ENCODE measurements at regions not wholly inside any gene's neighbourhood (a gene's known extent, or its start where the extent isn't known, plus 50 kb on each side); places are given as distances from the start of the nearest gene placed in this dataset.

- Histone ChIP-seq H3K27ac (ENCODE audit: low read depth, low read length) (no peak overlapping the region), H3K23me2 (ENCODE audit: low read depth, low read length) (no peaks in the 10 kb centered on the region)
- no peak for DNase-seq (ENCODE audit: low read depth in 1 of 2, low spot score in 2 of 2)
- no peak for TF ChIP-seq MAFK (IDR thresholded peaks at IDR 0.05; ENCODE audit: low read depth, low read length)
- TF ChIP-seq CEBPB (IDR thresholded peaks at IDR 0.05; ENCODE audit: low read depth, low read length): no peak
- TF ChIP-seq CREB1 (IDR thresholded peaks at IDR 0.05): no peak
- no peak for TF ChIP-seq RXRA (IDR thresholded peaks at IDR 0.05; ENCODE audit: insufficient read depth, low read depth, low read length)
- TF ChIP-seq GTF2F1 (IDR thresholded peaks at IDR 0.05; ENCODE audit: borderline replicate concordance, low read depth, low read length): no peak
- TF ChIP-seq TAF1 (IDR thresholded peaks at IDR 0.05; ENCODE audit: low read depth, low read length): no peak
- TF ChIP-seq KDM1A (IDR thresholded peaks at IDR 0.05; ENCODE audit: borderline replicate concordance, low read length): no peak
- TF ChIP-seq, protein P1, sequence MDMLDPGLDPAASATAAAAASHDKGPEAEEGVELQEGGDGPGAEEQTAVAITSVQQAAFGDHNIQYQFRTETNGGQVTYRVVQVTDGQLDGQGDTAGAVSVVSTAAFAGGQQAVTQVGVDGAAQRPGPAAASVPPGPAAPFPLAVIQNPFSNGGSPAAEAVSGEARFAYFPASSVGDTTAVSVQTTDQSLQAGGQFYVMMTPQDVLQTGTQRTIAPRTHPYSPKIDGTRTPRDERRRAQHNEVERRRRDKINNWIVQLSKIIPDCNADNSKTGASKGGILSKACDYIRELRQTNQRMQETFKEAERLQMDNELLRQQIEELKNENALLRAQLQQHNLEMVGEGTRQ (IDR thresholded peaks at IDR 0.05; ENCODE audit: low read length): no peak
- TF ChIP-seq EZH2 (IDR thresholded peaks at IDR 0.05; ENCODE audit: low read depth, low read length, severe bottlenecking): no peak
- TF ChIP-seq KDM4A (IDR thresholded peaks at IDR 0.05; ENCODE audit: low read depth, low read length, severe bottlenecking): no peak
- no peak for TF ChIP-seq SIRT6 (IDR thresholded peaks at IDR 0.05; ENCODE audit: low read length)
- no peak for TF ChIP-seq BRCA1 (IDR thresholded peaks at IDR 0.05; ENCODE audit: low read depth, low read length)
- no peak for TF ChIP-seq RBBP5 (IDR thresholded peaks at IDR 0.05; ENCODE audit: borderline replicate concordance, low read depth, low read length)
Measured at GRCh38 chr6:67265996-67266921, 1368.8 kb upstream of the ADGRB3 start.

More at GRCh38 chr6:67265996-67266921, 1368.8 kb upstream of the ADGRB3 start:
- no peak overlapping the region for H4K91ac ChIP-seq (replicated peaks; ENCODE audit: insufficient read length, low read length)
- H3K4me3 ChIP-seq (ENCODE audit: extremely low read depth in 1 of 4, insufficient read depth in 2 of 4, low read depth in 3 of 4, low read length in 4 of 4): no peak overlapping the region
- H2BK15ac ChIP-seq (ENCODE audit: low read length): no peak overlapping the region
- POLR2A ChIA-PET (ENCODE audit: partially characterized antibody): no interaction called here
- no peaks in the 10 kb centered on the region for H3K36me3 ChIP-seq (ENCODE audit: control insufficient read depth in 2 of 4, insufficient read depth in 4 of 4, low read length in 3 of 4)
- no peak for FAIRE-seq
- H3K27me3 ChIP-seq (replicated peaks in 1 of 4; ENCODE audit: control insufficient read depth in 3 of 4, extremely low read depth in 1 of 4, insufficient read depth in 3 of 4, low read length in 3 of 4): no peaks in the 10 kb centered on the region
- no peak overlapping the region for H3K23ac ChIP-seq (ENCODE audit: insufficient read length)
- H3K79me2 ChIP-seq (ENCODE audit: control insufficient read depth in 1 of 2, insufficient read depth in 2 of 2, low read length in 2 of 2): no peaks in the 10 kb centered on the region
- CTCF ChIA-PET (ENCODE audit: partially characterized antibody): no interaction called here
- H4K20me1 ChIP-seq (replicated peaks in 1 of 2; ENCODE audit: control insufficient read depth in 1 of 2, insufficient read depth in 2 of 2, low read length in 2 of 2): no peaks in the 10 kb centered on the region
- no peaks in the 10 kb centered on the region for H3K4me1 ChIP-seq (replicated peaks in 1 of 4; ENCODE audit: control insufficient read depth in 3 of 4, insufficient read depth in 4 of 4, low read length in 3 of 4)
- no peak overlapping the region for H3K4ac ChIP-seq (replicated peaks; ENCODE audit: insufficient read length, low read depth, low read length)
- H2AK5ac ChIP-seq (ENCODE audit: low read depth, low read length): no peak overlapping the region
- H2BK120ac ChIP-seq (replicated peaks; ENCODE audit: low read depth, low read length): no peak overlapping the region
- H3K56ac ChIP-seq (replicated peaks; ENCODE audit: insufficient read length, low read depth, low read length): no peak overlapping the region
- no peak overlapping the region for H3K18ac ChIP-seq (ENCODE audit: extremely low read depth, low read length)
- H2BK20ac ChIP-seq (ENCODE audit: low read length): no peak overlapping the region
- H3K79me1 ChIP-seq (ENCODE audit: low read depth, low read length): no peaks in the 10 kb centered on the region
- H2BK12ac ChIP-seq (ENCODE audit: low read depth, low read length): no peak overlapping the region
- H3K4me2 ChIP-seq (ENCODE audit: insufficient read depth in 1 of 2, low read depth in 2 of 2, low read length in 2 of 2): no peak overlapping the region
- no peak overlapping the region for H4K5ac ChIP-seq (ENCODE audit: insufficient read length, low read depth, low read length)
- H3K14ac ChIP-seq (ENCODE audit: insufficient read length): no peak overlapping the region
- H4K8ac ChIP-seq (ENCODE audit: extremely low read depth, insufficient read depth, low read length): peak overlapping the region; percentile 51; the same call in 1 of the 2 replicates
- H3K9me3 ChIP-seq (ENCODE audit: insufficient read depth in 2 of 2, low read depth in 1 of 2, low read length in 1 of 2): no peaks in the 10 kb centered on the region
- WGBS, 2 experiments (ENCODE audit: extremely low coverage in 1 of 2, insufficient coverage in 1 of 2, insufficient read length in 1 of 2, insufficient replicate concordance in 2 of 2, low coverage in 1 of 2, low lambda C conversion rate in 2 of 2, missing lambda C conversion rate in 1 of 2): 89% methylated on average over 20 of the region's 20 CpGs; no CpG with 5 or more reads in 1 of the 2 experiments
- H3K9ac ChIP-seq (replicated peaks in 1 of 4; ENCODE audit: extremely low read depth in 1 of 4, low read depth in 3 of 4, low read length in 3 of 4): no peak overlapping the region
- H2AFZ ChIP-seq (ENCODE audit: low read length): no peak overlapping the region
- no peak overlapping the region for H2BK5ac ChIP-seq (ENCODE audit: low read depth, low read length)

Measured in H1 (cell line).